SU-DHL-6 (cell line): ENCODE measurements at regions not wholly inside any gene's neighbourhood (a gene's known extent, or its start where the extent isn't known, plus 50 kb on each side); places are given as distances from the start of the nearest gene placed in this dataset.

Experiments
- H2AFZ ChIP-seq: fragments of 200-600 bp; sonication (generic); 2 replicates; pipeline ENCODE4 v1.6.1; 2014; ENCODE audit warnings: low read depth, mild to moderate bottlenecking, moderate library complexity, mixed read lengths, antibody characterized with exemption, low read length; ENCODE audit not compliant: severe bottlenecking
- H3F3A ChIP-seq: fragments of 200-600 bp; shearing (Covaris generic); 2 replicates; pipeline ENCODE4 v1.6.0; 2016; ENCODE audit warnings: antibody characterized with exemption, mild to moderate bottlenecking; ENCODE audit not compliant: insufficient read depth
- H3K27ac ChIP-seq: fragments of 200-600 bp; sonication (generic); 2 replicates; pipeline ENCODE4 v1.5.1; 2016; ENCODE audit warnings: low read depth, mild to moderate bottlenecking, low read length, moderate library complexity, mixed read lengths
- H3K27me3 ChIP-seq: fragments of 200-600 bp; sonication (generic), shearing (Covaris generic); 2 replicates; pipeline ENCODE4 v1.6.0; 2014; ENCODE audit warnings: mild to moderate bottlenecking, low read length
- H3K36me3 ChIP-seq: fragments of 200-600 bp; sonication (generic); 2 replicates; pipeline ENCODE4 v1.6.1; 2014; ENCODE audit warnings: mild to moderate bottlenecking, low read length, mixed read lengths
- H3K4me2 ChIP-seq: fragments of 300-600, 200-600 bp; shearing (Covaris generic), sonication (generic); 2 replicates; pipeline ENCODE4 v1.6.0; 2014; ENCODE audit warnings: low read length, low read depth, mild to moderate bottlenecking; ENCODE audit not compliant: poor library complexity, severe bottlenecking
- H3K4me3 ChIP-seq: fragments of 200-600 bp; sonication (generic); 2 replicates; pipeline ENCODE4 v1.5.1; 2014; ENCODE audit warnings: antibody characterized with exemption, low read length, mild to moderate bottlenecking, mixed read lengths; ENCODE audit not compliant: insufficient read depth, poor library complexity, severe bottlenecking
- H3K79me2 ChIP-seq: fragments of 200-600 bp; sonication (generic); 2 replicates; pipeline ENCODE4 v1.6.1; 2014; ENCODE audit warnings: mild to moderate bottlenecking, low read length, moderate library complexity; ENCODE audit not compliant: insufficient read depth
- H3K9ac ChIP-seq: fragments of 200-600 bp; sonication (generic); 2 replicates; pipeline ENCODE4 v1.7.0; 2014; ENCODE audit warnings: mild to moderate bottlenecking, low read length
- H3K9me2 ChIP-seq: fragments of 200-600 bp; sonication (generic); replicated peaks from 2 replicates; pipeline ENCODE4 v1.6.1; 2014; ENCODE audit warnings: low read length; ENCODE audit not compliant: insufficient read depth
- H3K9me3 ChIP-seq: fragments of 200-600 bp; sonication (generic); 2 replicates; pipeline ENCODE4 v1.6.1; 2014; ENCODE audit warnings: low read length, mixed read lengths; ENCODE audit not compliant: insufficient read depth
- H4K20me1 ChIP-seq: fragments of 200-600 bp; sonication (generic); 2 replicates; pipeline ENCODE4 v1.6.1; 2014; ENCODE audit warnings: low read depth, mild to moderate bottlenecking, antibody characterized with exemption, low read length, moderate library complexity, mixed read lengths
- CTCF ChIP-seq: fragments of 200-600 bp; sonication (generic); IDR thresholded peaks from one replicate; pipeline ENCODE4 v1.5.1; 2017; ENCODE audit warnings: antibody characterized with exemption, mild to moderate bottlenecking, low read length, moderate library complexity; ENCODE audit not compliant: insufficient read depth, poor library complexity, severe bottlenecking
- EZH2phosphoT487 ChIP-seq: fragments of 200-600 bp; sonication (generic), shearing (Covaris generic); conservative IDR thresholded peaks from 2 replicates; pipeline ENCODE4 v1.6.1; 2018; ENCODE audit warnings: mild to moderate bottlenecking, antibody characterized with exemption, low read length, moderate library complexity, mixed read lengths

GRCh38 chr6:134590004-134590403, 272.1 kb upstream of the SGK1 start:
- H3K27me3 ChIP-seq = no peaks in the 10 kb centered on the region
- no peaks in the 10 kb centered on the region for H3F3A ChIP-seq
- no peak overlapping the region for H3K27ac ChIP-seq
- no peak overlapping the region for H3K4me2 ChIP-seq
- no peaks in the 10 kb centered on the region for H3K9me2 ChIP-seq
- TF ChIP-seq CTCF (no peak), EZH2phosphoT487 (no peak)
- no peaks in the 10 kb centered on the region for H3K79me2 ChIP-seq
- no peaks in the 10 kb centered on the region for H4K20me1 ChIP-seq
- no peaks in the 10 kb centered on the region for H3K36me3 ChIP-seq
- no peak overlapping the region for H3K9ac ChIP-seq
- H2AFZ ChIP-seq = no peak overlapping the region
- no peak overlapping the region for H3K4me3 ChIP-seq
- no peaks in the 10 kb centered on the region for H3K9me3 ChIP-seq

- Histone ChIP-seq H3K79me2 (no peaks in the 10 kb centered on the region), H3K27ac (no peak overlapping the region), H3K9me3 (no peaks in the 10 kb centered on the region), H3K9me2 (no peaks in the 10 kb centered on the region), H3K27me3 (no peaks in the 10 kb centered on the region), H3K4me2 (no peak overlapping the region), H3K36me3 (no peaks in the 10 kb centered on the region), H3K4me3 (no peak overlapping the region), H3K9ac (no peak overlapping the region), H3F3A (no peaks in the 10 kb centered on the region), H2AFZ (no peak overlapping the region), H4K20me1 (no peaks in the 10 kb centered on the region)
- TF ChIP-seq EZH2phosphoT487 (no peak), CTCF (no peak)
Measured at GRCh38 chr6:134589512-134589911, 271.6 kb upstream of the SGK1 start.

GRCh38 chr6:134588267-134588666, 270.4 kb upstream of the SGK1 start:
- no peaks in the 10 kb centered on the region for H3K36me3 ChIP-seq
- TF ChIP-seq CTCF (no peak), EZH2phosphoT487 (no peak)
- no peak overlapping the region for H2AFZ ChIP-seq
- no peaks in the 10 kb centered on the region for H3F3A ChIP-seq
- H3K9me2 ChIP-seq = no peaks in the 10 kb centered on the region
- no peaks in the 10 kb centered on the region for H3K27me3 ChIP-seq
- H3K4me3 ChIP-seq = no peak overlapping the region
- no peaks in the 10 kb centered on the region for H3K9me3 ChIP-seq
- no peak overlapping the region for H3K27ac ChIP-seq
- no peaks in the 10 kb centered on the region for H3K79me2 ChIP-seq
- no peak overlapping the region for H3K4me2 ChIP-seq
- H4K20me1 ChIP-seq = no peaks in the 10 kb centered on the region
- H3K9ac ChIP-seq = no peak overlapping the region

- Histone ChIP-seq H3K79me2 (no peaks in the 10 kb centered on the region), H3K9me2 (no peaks in the 10 kb centered on the region), H4K20me1 (no peaks in the 10 kb centered on the region), H3K27me3 (no peaks in the 10 kb centered on the region), H3K36me3 (no peaks in the 10 kb centered on the region), H2AFZ (no peak overlapping the region), H3K27ac (no peak overlapping the region), H3F3A (no peaks in the 10 kb centered on the region), H3K4me3 (no peak overlapping the region), H3K9ac (no peak overlapping the region), H3K4me2 (no peak overlapping the region), H3K9me3 (no peaks in the 10 kb centered on the region)
- TF ChIP-seq CTCF = no peak
- TF ChIP-seq EZH2phosphoT487 = no peak
Measured at GRCh38 chr6:134585517-134585873, 267.6 kb upstream of the SGK1 start.
